ENCODE measurements at regions not wholly inside any gene's neighbourhood (a gene's known extent, or its start where the extent isn't known, plus 50 kb on each side); places are given as distances from the start of the nearest gene placed in this dataset.
A peak's percentile ranks its signal among the peaks of the same experiment; 100 is the strongest.

DNA sequence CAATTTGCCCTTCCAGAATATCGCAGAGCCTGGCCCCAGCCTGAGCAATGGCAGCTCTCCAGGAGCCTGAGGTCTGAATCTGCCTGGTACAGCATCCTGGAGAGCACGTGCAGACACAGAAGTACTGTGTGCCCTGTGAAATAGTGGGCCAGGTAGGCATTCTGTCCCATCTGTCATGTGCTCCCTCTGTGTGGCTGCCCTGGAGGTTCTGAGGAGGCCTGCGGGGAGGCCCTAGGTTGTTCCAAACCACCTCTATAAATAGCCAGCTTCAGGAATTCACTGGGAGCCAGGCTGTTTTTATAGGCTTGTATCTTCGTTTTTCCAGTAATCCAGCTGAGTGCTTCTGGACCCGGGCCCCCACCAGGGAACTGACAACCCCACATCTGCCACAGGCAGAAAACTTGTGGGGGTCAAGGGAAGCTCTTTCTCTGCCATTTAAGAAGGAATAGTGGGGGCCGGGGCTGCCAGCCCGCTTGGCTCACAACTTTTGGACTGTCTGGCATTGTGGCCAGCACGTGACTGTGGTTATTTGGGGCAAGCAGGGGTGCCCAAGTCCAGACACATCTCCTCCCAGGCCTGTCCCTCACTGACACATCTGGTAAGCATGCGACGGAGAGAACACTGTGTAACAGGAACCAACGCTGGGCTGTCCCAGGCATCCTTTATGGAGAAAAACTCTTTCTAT lies 356.3 kb upstream of the TNRC6C start:
- DNase-seq (ENCODE audit: low spot score): peak; percentile 82
- TF ChIP-seq, protein P1, sequence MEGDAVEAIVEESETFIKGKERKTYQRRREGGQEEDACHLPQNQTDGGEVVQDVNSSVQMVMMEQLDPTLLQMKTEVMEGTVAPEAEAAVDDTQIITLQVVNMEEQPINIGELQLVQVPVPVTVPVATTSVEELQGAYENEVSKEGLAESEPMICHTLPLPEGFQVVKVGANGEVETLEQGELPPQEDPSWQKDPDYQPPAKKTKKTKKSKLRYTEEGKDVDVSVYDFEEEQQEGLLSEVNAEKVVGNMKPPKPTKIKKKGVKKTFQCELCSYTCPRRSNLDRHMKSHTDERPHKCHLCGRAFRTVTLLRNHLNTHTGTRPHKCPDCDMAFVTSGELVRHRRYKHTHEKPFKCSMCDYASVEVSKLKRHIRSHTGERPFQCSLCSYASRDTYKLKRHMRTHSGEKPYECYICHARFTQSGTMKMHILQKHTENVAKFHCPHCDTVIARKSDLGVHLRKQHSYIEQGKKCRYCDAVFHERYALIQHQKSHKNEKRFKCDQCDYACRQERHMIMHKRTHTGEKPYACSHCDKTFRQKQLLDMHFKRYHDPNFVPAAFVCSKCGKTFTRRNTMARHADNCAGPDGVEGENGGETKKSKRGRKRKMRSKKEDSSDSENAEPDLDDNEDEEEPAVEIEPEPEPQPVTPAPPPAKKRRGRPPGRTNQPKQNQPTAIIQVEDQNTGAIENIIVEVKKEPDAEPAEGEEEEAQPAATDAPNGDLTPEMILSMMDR (IDR thresholded peaks at IDR 0.05; ENCODE audit: poor library complexity, severe bottlenecking): no peak
- ATAC-seq (ENCODE audit: low read depth): peak; percentile 94
- Histone ChIP-seq H3K9me3 (ENCODE audit: severe bottlenecking) (no peaks in the 10 kb centered on the region), H3K36me3 (ENCODE audit: low read depth) (no peaks in the 10 kb centered on the region), H3K4me1 (ENCODE audit: insufficient read depth, poor library complexity, severe bottlenecking) (peaks cover 16% of the 10 kb centered on the region), H3K27ac (ENCODE audit: poor library complexity, severe bottlenecking) (peak overlapping the region; percentile 81), H3K4me3 (ENCODE audit: severe bottlenecking) (no peak overlapping the region), H3K27me3 (ENCODE audit: insufficient read depth, poor library complexity, severe bottlenecking) (no peaks in the 10 kb centered on the region)

DNA sequence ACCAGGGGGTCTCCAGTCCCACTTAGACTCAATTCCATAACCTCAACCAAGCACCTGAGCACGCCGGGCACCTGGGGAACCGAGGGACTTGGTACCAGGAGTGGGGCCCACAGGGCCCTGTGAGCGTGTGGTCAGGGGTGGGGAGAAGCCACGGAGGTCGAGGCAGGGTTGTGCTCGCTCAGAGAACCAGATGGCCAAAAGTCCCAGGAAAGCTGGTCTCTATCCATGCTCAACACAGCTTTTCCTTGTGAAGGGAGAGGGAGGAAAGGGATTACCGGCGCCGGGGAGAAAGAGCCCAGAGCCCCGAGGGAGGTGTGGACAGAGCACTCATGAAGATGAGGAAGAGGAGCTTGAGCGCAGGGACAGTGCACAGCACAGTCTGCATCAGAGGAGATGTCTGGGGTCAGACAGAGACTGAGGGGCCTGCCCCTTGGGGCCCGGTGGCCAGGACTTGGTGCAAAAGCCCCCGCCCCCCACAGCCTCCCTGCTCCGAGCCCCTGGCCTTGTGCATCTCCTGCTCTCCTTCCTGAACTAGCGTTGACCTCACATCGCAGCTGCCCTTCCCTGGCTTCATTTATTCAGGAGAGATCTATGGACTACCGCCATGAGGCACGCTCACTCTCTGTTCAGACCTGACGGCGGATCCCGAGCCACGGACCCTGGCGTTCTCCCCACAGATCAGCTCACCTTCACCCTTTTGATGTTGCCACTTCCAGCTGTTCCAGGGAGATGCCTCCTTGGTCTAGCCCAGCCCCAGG lies 355.4 kb upstream of the TNRC6C start:
- TF ChIP-seq, protein P1 (IDR thresholded peaks at IDR 0.05; ENCODE audit: poor library complexity, severe bottlenecking): no peak
- DNase-seq (ENCODE audit: low spot score) (peak; percentile 59), ATAC-seq (ENCODE audit: low read depth) (no peak)
- Histone ChIP-seq H3K36me3 (ENCODE audit: low read depth) (no peaks in the 10 kb centered on the region), H3K27me3 (ENCODE audit: insufficient read depth, poor library complexity, severe bottlenecking) (no peaks in the 10 kb centered on the region), H3K4me1 (ENCODE audit: insufficient read depth, poor library complexity, severe bottlenecking) (peaks cover 16% of the 10 kb centered on the region), H3K9me3 (ENCODE audit: severe bottlenecking) (no peaks in the 10 kb centered on the region), H3K27ac (ENCODE audit: poor library complexity, severe bottlenecking) (peak overlapping the region; percentile 81), H3K4me3 (ENCODE audit: severe bottlenecking) (no peak overlapping the region)

DNA sequence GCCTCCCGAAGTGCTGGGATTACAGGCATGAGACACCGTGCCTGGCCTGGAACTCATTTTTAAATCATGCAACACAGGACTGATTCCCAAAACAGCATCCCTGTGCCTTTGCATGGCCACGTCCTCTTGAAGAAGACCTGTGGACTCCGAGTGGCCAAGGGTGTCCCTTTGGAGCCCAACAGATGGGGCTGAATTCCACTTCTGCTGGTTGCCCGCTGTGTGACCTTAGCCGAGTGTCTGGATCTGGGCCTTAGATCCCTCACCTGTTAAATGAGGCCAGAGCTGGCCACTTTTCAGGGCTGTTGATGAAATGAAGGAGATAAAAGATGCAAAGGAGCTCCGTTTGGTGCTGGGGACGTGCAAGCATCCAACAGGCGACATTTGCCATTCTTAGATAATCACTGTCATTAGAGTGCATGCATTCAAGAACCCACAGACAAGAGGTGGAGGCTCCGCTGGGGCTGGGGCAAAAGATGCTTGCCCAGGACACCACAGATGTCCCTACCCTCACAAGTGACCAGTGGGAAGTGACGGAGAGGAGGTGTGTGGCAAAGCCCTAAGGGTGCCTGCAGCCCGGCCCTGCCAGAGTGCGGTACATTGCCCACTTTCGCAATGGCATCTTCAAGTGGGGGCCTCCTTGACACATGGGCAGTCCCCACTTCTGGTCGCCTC lies 354.1 kb upstream of the TNRC6C start:
- DNase-seq (ENCODE audit: low spot score): peak; percentile 44
- Histone ChIP-seq H3K27ac (ENCODE audit: poor library complexity, severe bottlenecking) (no peak overlapping the region), H3K9me3 (ENCODE audit: severe bottlenecking) (no peaks in the 10 kb centered on the region), H3K27me3 (ENCODE audit: insufficient read depth, poor library complexity, severe bottlenecking) (no peaks in the 10 kb centered on the region), H3K4me3 (ENCODE audit: severe bottlenecking) (no peak overlapping the region), H3K4me1 (ENCODE audit: insufficient read depth, poor library complexity, severe bottlenecking) (peaks cover 16% of the 10 kb centered on the region), H3K36me3 (ENCODE audit: low read depth) (no peaks in the 10 kb centered on the region)
- ATAC-seq (ENCODE audit: low read depth): no peak
- TF ChIP-seq, protein P1 (IDR thresholded peaks at IDR 0.05; ENCODE audit: poor library complexity, severe bottlenecking): no peak

DNA sequence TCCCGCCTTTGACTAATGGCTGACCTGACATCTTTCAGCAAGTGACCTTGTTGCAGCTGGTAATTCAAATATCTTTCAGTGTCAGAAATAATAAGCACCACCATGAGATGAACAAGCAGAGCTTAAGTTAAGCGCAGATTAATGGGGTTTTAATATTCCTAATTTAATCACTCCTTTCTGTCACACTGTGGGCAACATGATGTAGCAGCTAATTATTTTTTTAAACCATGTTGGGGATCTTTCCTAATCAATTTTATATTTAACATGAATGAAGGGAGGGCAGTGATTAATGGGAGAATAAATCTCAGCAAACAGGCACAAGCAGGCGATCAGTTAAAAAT lies 353.6 kb upstream of the TNRC6C start:
- peaks cover 16% of the 10 kb centered on the region for H3K4me1 ChIP-seq (ENCODE audit: insufficient read depth, poor library complexity, severe bottlenecking)
- no peak overlapping the region for H3K4me3 ChIP-seq (ENCODE audit: severe bottlenecking)
- H3K27me3 ChIP-seq (ENCODE audit: insufficient read depth, poor library complexity, severe bottlenecking): no peaks in the 10 kb centered on the region
- ATAC-seq (ENCODE audit: low read depth): no peak
- no peaks in the 10 kb centered on the region for H3K9me3 ChIP-seq (ENCODE audit: severe bottlenecking)
- TF ChIP-seq, protein P1 (IDR thresholded peaks at IDR 0.05; ENCODE audit: poor library complexity, severe bottlenecking): no peak
- H3K27ac ChIP-seq (ENCODE audit: poor library complexity, severe bottlenecking): no peak overlapping the region
- DNase-seq (ENCODE audit: low spot score): no peak
- H3K36me3 ChIP-seq (ENCODE audit: low read depth): no peaks in the 10 kb centered on the region

Measured in RWPE2 (cell line).